ENCODE measurements at regions not wholly inside any gene's neighbourhood (a gene's known extent, or its start where the extent isn't known, plus 50 kb on each side); places are given as distances from the start of the nearest gene placed in this dataset.

- no peak overlapping the region for H3K4me3 ChIP-seq (ENCODE audit: low read depth, low read length)
- DNase-seq (ENCODE audit: low read depth): no peak
- TF ChIP-seq CTCF (IDR thresholded peaks at IDR 0.05; ENCODE audit: low read depth, low read length, missing control alignments): no peak
Measured at GRCh38 chr1:98352378-98352777, 309.1 kb upstream of the SNX7 start.

GRCh38 chr1:98351561-98351960, 310.0 kb upstream of the SNX7 start:
- TF ChIP-seq CTCF (IDR thresholded peaks at IDR 0.05; ENCODE audit: low read depth, low read length, missing control alignments): no peak
- no peak for DNase-seq (ENCODE audit: low read depth)
- H3K4me3 ChIP-seq (ENCODE audit: low read depth, low read length): no peak overlapping the region

- no peak for DNase-seq (ENCODE audit: low read depth)
- TF ChIP-seq CTCF (IDR thresholded peaks at IDR 0.05; ENCODE audit: low read depth, low read length, missing control alignments): no peak
- no peak overlapping the region for H3K4me3 ChIP-seq (ENCODE audit: low read depth, low read length)
Measured at GRCh38 chr1:98345417-98345816, 316.1 kb upstream of the SNX7 start.

GRCh38 chr1:98344731-98345130, 316.8 kb upstream of the SNX7 start:
- no peak for DNase-seq (ENCODE audit: low read depth)

GRCh38 chr1:98342566-98342965, 319.0 kb upstream of the SNX7 start:
- no peak overlapping the region for H3K4me3 ChIP-seq (ENCODE audit: low read depth, low read length)
- TF ChIP-seq CTCF (IDR thresholded peaks at IDR 0.05; ENCODE audit: low read depth, low read length, missing control alignments): no peak
- no peak for DNase-seq (ENCODE audit: low read depth)

More at GRCh38 chr1:98344731-98345130, 316.8 kb upstream of the SNX7 start:
- no peak for TF ChIP-seq CTCF (IDR thresholded peaks at IDR 0.05; ENCODE audit: low read depth, low read length, missing control alignments)
- H3K4me3 ChIP-seq (ENCODE audit: low read depth, low read length): no peak overlapping the region

GRCh38 chr1:98340511-98340910, 321.0 kb upstream of the SNX7 start:
- H3K4me3 ChIP-seq (ENCODE audit: low read depth, low read length): no peak overlapping the region
- TF ChIP-seq CTCF (IDR thresholded peaks at IDR 0.05; ENCODE audit: low read depth, low read length, missing control alignments): no peak
- no peak for DNase-seq (ENCODE audit: low read depth)

- TF ChIP-seq CTCF (IDR thresholded peaks at IDR 0.05; ENCODE audit: low read depth, low read length, missing control alignments): no peak
- DNase-seq (ENCODE audit: low read depth): no peak
- H3K4me3 ChIP-seq (ENCODE audit: low read depth, low read length): no peak overlapping the region
Measured at GRCh38 chr1:98336472-98337083, 324.9 kb upstream of the SNX7 start.

All from GM12864 (cell line).